ENCODE measurements at regions not wholly inside any gene's neighbourhood (a gene's known extent, or its start where the extent isn't known, plus 50 kb on each side); places are given as distances from the start of the nearest gene placed in this dataset.
"Not testable (repeated sequence)": the region's sequence is repeated elsewhere in the genome, so short reads cannot be mapped to it uniquely, and the experiment has no call there.

DNA sequence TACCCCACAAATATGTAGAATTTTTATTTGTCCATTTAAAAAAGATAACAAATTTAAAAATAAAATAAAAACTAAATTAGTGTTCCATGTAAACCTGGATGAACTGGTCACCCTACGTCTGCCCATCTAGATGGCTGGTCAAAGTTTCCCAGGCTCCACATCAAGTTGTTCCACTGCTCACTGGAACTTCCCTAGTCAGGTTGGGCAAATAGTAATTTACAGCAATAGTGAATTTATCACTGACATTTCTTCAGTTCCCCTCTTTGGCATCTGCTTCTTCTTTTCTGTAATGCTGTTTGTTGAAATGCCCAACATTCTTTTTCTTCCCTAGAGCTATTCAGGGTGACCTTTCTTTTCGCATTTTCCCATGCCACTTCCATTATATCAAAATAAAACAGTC, 272.7 kb upstream of the BTG1 start:
- DNase-seq: no peak

DNA sequence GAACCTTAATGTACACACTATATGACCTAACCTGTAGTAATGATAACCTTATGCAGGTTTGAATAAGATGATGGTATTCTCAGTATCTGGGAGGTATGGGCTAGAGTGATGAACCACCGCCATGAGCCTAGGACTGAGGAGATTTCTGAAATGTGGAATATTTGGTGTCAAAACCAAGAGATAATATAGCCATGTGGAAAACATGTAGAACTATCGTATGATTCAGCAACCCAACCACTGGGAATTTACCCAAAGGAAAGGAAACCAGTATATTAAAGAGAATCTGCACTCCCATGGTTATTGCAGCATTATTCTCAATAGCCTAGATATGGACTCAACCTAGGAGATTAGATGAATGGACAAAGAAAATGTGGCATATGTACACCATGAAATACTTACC, 271.7 kb upstream of the BTG1 start:
- DNase-seq: no peak

DNA sequence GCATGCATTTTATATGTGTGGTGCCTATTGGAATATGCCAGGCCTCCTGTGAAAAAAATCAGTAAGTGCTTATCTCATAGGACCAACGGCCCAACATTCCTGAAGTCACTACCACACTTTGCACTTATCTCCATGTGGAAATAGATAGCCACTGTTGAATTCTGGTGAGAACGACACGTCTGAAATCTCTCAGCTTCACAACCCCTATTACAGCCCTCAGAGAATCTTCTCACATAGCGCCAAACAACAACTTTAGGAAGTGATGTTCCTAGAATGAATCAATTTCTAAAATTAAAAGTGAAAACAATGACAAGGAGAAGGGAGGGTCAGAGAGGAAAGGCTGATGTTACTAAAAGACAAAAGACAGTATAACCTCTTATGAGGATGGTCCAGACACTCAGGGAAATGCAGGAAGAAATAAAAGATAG, 270.8 kb upstream of the BTG1 start:
- no peak for DNase-seq

DNA sequence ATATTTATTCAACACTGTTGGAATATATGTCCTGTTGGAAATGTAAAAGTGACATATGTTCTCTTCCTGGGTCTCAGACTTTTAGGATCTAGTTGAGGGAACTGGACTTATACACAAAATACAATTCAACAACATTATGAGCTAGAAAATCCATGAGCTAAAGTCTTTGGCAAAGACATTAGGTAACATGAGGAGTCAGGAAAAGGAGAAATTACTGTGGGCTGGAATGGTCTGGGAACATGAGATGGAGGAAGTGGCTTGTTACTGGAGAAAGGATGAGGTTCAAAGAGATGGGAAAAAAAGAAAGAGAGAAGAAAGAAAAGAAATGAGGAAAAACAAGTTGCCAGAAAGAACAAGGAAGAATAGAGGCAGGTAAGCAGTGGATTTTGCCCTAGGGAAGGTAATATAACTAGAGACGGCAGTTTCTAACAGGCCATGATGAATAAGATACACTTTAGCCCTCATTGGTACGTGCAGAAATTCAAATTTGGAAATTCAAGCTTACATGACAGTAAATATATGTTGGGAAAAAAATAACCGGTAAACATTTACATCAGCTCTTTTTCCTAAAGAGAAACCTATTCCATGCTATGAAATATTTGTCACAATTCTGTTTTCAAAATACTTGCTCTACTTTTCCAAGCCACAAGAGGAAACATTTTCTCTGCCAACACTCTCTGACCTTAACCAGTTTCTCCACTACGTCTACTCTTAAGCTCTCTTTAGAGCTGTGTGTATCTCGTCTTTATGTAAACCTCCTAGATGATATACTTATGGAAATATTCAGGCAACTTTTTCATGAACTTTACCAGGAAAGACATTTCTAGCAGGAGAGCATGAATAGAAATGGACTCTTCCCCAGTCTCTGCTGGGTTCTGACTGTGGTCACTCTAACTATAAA, 268.8 kb upstream of the BTG1 start:
- no peak for DNase-seq

DNA sequence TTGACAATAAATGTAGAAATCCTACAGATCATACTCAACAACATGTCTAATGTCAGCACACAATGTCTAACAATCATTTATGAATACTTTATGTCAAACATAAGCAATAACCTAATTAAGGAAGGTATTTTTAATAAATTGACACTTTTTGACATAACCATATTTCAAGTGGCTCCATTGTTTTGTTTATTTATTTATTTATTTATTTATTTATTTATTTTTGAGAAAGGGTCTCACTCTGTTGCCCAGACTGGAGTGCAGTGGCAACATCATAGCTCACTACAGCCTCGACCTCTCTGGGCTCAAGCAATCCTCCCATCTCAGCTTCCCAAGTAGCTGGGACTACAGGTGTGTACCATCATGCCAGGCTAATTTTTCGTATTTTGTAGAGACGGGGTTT, 267.6 kb upstream of the BTG1 start:
- DNase-seq: no peak

DNA sequence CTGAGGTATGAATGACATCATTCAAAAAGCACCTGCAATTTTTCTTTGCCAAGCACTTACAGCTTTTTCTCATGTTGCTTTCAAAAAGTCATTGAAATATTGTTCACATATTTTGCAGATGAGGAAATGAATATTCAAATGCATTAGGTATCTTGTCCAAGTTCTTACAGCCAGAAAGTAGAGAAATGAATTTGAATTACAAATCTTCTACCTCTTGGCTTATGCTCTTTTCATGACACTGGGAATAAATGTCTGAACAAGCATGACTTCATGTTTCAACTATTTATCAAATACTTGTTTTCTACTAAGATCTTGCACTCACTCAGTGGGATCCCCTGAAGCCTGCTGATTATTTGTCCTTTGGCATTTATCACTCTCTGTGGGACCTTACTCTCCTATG, 267.2 kb upstream of the BTG1 start:
- no peak for DNase-seq

DNA sequence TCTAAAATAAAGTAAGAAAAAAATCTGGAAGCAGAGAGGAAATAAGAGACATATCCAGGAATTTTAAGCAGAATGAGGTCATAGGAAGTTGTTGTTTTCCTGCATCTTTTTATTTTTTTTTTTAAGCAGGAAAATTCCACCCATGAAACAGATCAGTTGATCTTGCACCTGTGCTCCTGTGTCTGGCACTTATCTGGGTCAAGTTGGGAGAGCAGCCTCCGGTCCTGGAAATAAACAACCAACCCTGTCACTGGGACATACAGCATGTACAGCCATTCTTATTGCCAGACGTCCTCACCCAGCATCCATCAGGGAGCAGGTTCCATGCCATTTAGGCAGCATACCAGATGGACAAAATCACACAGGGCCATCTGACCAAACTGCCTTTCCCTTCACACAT, 266.0 kb upstream of the BTG1 start:
- no peak for DNase-seq

DNA sequence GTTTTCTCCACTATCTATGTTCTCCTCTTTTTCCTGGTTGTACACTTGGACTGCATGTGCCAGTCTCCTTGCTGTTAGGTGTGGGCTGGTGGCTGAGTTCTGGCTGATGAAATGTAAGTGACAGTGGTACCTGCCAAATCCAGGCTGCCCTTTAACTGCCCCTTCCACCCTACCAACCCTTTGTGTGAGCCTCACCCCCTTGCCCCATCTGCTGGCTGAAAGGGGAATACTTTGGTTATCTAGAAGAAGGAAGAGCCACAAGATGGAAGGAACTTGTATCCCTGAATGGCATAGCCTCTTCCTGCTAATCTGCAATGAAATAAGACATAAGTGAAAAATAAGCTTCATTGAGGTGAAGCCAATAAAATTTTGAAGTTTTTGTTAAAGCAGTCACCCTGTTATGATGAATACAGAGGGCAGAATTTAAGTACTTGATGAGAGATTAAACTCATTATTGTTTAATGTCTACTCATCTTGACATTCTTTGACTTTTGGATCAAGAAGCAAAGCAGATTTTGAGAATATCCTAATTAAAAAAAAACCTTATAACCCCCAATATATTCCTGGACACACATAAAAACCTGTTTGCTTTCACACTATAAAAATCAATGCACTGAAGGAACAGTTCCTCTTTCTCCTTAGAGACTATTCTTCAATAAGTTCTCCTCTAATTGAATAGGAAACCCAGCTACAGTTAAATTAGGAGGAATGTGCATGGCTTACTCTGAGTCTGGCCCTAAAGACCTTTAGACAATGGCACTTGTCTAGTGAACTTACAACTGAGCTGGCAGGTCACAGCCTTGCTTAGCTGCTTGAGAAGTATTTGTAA, 262.6 kb upstream of the BTG1 start:
- DNase-seq: peak; percentile 8 to 67 (median 53)

DNA sequence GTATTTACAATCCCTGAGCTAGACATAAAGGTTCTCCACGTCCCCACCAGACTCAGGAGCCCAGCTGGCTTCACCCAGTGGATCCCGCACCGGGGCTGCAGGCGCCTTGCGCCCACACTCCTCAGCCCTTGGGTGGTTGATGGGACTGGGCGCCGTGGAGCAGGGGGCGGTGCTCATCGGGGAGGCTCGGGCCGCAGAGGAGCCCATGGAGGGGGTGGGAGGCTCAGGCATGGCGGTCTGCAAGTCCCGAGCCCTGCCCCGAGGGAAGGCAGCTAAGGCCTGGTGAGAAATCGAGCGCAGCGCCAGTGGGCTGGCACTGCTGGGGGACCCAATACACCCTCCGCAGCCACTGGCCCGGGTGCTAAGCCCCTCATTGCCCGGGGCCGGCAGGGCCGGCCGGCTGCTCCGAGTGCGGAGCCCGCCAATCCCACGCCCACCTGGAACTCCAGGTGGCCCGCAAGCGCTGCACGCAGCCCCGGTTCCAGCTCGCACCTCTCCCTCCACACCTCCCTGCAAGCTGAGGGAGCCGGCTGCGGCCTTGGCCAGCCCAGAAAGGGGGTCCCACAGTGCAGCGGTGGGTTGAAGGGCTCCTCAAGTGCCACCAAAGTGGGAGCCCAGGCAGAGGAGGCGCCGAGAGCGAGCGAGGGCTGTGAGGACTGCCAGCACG, 260.9 kb upstream of the BTG1 start:
- DNase-seq: not testable (repeated sequence)

DNA sequence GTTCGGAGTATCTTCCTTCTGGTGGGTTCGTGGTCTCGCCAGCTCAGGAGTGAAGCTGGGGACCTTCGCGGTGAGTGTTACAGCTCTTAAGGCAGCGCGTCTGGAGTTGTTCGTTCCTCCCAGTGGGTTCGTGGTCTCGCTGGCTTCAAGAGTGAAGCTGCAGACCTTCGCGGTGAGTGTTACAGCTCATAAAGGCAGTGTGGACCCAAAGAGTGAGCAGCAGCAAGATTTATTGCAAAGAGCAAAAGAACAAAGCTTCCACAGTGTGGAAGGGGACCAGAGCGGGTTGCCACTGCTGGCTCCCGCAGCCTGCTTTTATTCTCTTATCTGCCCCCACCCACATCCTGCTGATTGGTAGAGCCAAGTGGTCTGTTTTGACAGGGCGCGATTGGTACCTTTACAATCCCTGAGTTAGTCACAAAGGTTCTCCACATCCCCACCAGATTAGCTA, 260.2 kb upstream of the BTG1 start:
- not testable (repeated sequence) for DNase-seq

DNA sequence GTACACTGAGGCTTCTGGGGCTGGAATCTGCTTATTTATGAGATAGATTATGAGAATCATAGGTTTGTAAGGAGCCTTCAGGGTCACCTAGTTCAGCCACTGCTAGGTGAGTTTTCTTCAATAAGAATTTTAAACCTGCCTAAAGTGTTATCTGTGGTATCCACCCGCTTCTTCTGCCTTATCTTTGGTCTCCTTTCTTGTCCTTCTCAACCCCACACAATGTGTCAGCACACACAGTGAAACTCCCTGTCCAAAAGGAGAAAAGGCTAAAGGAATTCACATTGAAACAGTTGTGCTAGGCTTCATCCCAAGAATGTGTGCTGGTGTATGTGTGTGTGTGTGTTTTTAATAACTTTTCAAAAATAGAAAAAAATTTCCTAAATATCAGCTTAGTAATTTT, 259.3 kb upstream of the BTG1 start:
- DNase-seq: no peak

DNA sequence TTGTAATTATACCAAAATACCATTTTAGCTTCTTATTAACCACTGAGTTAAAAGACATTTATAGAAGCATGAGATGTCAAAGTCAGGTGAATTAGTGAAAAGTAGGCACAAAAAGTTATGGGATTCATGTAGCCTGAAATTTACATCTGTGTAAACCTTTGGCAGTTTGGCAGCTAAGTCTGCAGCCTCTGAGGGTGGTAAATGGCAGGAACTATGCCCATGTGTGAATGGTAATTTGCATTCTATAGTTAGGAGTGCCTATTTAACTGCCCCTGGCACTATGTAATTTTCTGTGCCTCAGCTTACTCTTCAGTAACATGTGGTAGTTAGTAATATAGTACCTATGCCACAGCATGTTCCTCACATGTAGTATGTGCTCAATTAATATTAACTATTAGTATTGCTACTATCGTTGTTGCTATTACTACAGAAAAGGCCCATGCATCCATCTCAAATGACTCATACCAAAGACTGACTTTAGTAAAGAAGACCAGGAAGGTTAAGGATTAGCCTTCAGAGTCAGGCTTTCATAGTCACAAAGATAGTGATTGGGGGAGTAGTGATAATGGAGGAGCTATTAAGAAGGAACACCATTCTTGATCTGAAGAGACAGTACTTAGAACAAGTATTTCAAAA, 258.7 kb upstream of the BTG1 start:
- DNase-seq: no peak

DNA sequence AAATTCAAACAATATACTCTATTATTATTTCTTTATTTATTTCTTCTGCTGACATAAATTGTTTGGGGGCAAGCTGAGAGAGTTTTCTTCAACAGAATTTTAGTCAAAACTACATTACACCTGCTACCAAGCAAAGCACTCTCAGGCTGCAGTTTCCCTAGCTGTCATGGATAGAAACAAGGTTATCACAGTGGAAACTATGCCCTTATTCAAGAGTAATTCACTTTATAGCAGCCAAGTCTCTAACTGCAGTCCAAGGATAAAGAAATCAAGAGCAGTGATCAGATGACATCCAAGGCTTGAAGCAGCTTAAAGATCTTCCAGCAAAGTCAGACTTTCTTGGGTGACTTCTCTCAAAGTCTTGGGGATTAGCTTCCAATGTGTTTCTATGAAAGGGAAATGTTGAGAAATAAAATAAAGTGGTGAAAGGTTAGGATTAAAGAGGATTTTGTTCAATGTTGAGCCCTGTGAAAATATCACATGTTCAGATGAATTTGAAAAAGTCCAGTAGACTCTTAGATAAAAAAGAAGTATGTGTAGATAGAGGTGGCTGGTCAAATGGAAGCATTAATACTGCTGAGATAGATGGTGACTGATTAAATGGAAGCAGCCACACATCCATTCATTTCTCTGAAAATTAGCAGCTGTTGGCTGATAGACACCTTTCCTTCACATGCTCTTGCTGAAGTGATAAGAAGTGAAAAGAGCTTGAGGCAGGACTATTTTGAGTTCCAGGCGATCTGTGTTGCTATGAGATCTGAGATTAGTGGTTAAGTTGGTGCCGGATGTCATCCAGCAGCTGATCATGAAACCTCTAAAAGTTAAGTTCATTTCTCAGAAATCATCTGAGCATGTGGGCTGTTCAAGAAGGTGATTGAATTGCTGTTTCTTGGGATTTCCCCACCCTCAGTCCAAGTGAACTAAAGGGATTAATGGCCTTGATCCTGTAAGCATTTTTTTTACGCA, 257.8 kb upstream of the BTG1 start:
- DNase-seq: no peak

DNA sequence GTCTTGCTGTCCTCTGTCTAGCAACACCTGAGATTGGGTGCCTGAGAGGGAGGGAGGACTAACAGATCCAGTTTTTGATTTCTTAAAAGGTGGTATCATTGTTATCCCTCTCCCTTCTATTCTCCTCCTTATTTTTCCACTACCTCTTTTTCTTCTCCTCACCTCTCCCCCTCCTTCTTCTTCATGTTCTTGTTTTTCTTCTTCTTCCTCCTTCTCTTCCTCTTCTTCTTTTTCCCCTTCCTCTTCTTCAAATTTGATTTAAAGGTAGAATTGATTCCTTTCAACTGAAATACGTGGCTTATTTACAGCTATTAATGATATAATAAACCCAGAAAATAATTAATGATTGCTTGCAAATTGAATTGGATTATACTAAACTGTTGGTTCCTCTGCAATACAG, 256.8 kb upstream of the BTG1 start:
- no peak for DNase-seq

DNA sequence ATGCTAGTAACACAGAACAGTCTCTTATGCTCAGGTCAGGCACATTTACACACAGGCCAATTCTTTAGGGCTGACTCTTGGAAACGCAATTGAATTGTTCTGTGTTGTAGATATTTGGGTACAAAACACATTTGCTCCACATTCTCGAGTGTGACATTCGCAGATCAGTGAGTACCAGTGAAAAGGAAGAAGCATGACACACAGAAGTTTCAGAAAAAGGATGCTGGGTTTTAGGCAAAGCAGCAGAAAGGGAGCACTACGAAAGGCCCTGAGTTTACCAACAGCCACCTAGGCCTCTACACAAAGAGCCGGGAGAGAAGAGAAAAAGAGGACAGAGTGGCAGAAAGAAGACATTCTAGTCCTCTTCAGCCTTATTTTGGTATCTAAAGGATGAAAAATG, 254.4 kb upstream of the BTG1 start:
- no peak for DNase-seq

DNA sequence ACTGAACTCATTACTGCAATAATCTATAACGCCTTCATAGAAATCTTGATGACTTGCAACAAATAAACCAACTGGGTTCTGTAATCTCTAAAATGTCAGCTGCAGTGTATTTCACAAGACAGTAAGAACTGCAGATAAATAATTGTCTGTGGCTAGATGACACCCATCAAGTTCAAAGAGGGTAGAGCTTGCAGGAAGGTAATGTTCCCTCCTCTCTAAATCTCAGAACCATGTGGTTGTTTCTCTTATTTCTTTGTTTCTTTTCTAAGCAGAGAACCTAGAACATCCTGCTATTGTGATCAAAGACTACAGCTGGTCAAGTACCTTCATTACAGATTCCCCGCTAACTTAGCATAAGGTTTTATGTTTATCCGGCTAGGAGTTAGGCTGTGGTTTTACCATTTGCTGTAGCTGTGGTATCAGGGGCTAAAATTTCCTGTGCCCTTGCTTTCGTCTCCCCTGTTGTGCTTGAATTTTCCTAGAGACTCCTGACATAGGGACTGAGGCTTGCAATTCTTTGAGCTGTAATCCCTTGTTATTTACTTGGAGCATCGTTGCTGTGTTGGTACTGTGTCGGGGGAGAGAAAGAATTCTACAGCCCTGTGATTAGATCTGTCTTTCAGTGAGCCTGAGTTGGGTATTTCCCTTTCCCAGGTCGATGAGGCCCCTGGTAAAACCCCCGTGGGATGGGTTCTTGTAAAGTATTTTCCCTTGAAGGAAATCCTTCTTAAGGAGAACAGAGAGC, 253.1 kb upstream of the BTG1 start:
- DNase-seq: no peak

DNA sequence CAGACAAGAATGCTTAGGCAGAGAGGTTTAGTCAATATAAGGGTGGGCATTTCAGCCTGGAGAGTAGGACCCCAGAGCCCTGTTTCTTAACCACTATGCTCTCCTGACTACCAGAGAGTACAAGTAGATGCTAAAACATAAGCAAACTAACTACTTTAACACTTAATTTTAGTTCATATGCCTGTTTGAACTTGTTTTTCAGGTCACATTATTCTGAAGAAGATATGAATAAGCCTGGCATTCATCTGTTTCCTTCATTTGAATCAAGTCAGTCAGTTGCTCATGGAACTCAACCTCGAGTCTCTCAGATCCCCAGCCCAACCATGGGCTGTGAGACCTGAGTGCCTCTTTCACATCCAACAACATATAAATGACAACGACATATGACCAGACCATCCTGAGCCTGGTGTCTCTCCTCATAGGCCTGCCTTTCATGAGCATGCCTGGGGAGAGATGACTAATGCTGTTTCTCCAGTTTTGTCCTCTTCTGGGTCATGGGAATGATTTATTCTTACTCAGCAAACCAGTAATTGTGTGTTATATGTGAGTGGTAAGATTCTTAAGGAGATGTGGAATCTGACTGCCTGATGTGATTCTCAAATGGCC, 251.1 kb upstream of the BTG1 start:
- DNase-seq: no peak

DNA sequence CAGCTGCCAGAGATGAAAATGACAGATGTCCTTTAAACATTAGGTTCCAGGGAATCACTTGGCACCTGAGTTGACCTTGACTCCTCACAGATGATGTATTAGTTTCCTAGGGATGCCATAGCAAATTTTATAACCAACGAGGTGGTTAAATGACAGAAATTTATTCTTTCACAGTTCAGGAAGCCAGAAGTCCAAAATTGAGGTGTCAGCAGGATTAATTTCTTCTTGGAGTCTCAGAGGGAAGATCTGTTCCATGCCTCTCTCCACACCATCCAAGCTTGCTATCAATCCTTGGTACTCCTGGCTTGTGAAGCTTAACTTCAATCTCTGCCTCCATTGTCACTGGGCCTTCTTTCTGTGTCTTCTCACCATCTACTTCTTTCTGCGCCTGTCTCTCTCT, 249.7 kb upstream of the BTG1 start:
- no peak for DNase-seq

DNA sequence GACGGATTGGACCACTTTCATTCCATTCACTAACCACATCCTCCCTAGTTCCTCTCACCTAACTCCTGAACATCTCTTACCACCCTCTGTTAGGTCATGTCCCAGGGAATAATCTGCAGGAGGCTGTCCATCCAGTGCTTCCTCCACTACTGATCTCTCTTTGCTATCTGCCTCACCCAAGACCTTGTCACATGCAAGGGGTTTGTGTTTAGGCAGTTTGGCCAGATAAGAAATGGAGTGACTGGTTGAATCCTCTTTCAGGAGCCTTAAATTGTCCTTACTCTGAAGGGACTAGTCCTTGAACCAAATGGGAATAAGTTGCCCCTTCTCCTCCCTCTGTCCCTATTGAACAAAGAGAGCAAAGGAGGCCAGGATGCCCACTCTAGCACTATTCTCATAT, 249.2 kb upstream of the BTG1 start:
- no peak for DNase-seq

DNA sequence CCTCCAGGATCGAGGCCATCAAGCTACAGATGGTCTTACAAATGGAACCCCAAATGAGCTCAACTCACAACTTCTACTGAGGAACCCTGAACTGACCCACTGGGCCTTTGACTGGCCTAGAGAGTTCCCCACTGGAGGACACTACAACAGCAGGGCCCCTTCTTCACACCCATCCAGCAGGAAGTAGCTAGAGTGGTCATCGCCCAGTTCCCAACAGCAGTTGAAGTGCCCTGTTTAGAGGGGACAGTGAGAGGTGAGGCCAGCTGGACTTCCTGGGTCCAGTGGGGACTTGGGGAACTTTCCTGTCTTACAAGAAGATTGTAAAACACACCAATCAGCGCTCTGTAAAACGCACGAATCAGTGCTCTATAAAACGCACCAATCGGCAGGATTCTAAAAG, 247.9 kb upstream of the BTG1 start:
- no peak for DNase-seq

DNA sequence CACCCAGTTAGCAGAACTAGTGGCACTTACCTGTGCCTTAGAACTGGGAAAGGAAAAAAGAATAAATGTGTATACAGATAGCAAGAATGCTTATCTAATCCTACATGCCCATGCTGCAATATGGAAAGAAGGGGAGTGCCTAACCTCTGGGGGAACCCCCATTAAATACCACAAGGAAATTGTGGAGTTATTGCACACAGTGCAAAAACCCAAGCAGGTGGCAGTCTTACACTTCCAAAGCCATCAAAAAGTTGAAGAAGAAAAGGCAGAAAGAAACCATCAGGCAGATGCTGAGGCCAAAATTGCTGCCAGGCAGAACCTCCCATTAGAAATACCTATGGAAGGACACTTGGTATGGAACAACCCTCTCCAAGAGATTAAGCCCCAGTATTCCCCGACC, 246.1 kb upstream of the BTG1 start:
- DNase-seq: not testable (repeated sequence)
